WERI-Rb-1 (cell line): ENCODE measurements at regions not wholly inside any gene's neighbourhood (a gene's known extent, or its start where the extent isn't known, plus 50 kb on each side); places are given as distances from the start of the nearest gene placed in this dataset.
A peak's percentile ranks its signal among the peaks of the same experiment; 100 is the strongest.

ENCODE experiments used
- DNase-seq: peaks from one replicate; pipeline ENCODE4 v3.0.0-alpha.2; 2020
- H3K27ac ChIP-seq: fragments of 250-450 bp; sonication (Bioruptor Pico); 2 replicates; pipeline ENCODE4 v1.5.1; 2020; ENCODE audit warnings: mild to moderate bottlenecking, moderate library complexity
- H3K27me3 ChIP-seq: fragments of 250-450 bp; sonication (Bioruptor Pico); 2 replicates; pipeline ENCODE4 v1.5.1; 2021; ENCODE audit warnings: mild to moderate bottlenecking, low read depth, moderate library complexity; ENCODE audit not compliant: insufficient read depth, severe bottlenecking
- H3K36me3 ChIP-seq: fragments of 250-450 bp; sonication (Bioruptor Pico); 2 replicates; pipeline ENCODE4 v1.5.1; 2020; ENCODE audit warnings: mild to moderate bottlenecking, moderate library complexity
- H3K4me3 ChIP-seq: 2 replicates; pipeline ENCODE4 v1.5.1; 2011; ENCODE audit warnings: low read depth, mild to moderate bottlenecking, control low read depth, low read length
- H3K9me3 ChIP-seq: fragments of 250-450 bp; sonication (Bioruptor Pico); 2 replicates; pipeline ENCODE4 v1.5.1; 2021; ENCODE audit warnings: mild to moderate bottlenecking, moderate library complexity; ENCODE audit not compliant: severe bottlenecking
- CTCF ChIP-seq: IDR thresholded peaks from 2 replicates; pipeline ENCODE4 v1.5.1; 2011; ENCODE audit warnings: low read depth, mild to moderate bottlenecking, control low read depth, inconsistent platforms, low read length

GRCh38 chr14:82359201-82359600, 825.5 kb upstream of the SEL1L start:
- no peak for DNase-seq
- no peak overlapping the region for H3K4me3 ChIP-seq
- H3K36me3 ChIP-seq: no peaks in the 10 kb centered on the region
- H3K27ac ChIP-seq: no peak overlapping the region
- no peak for TF ChIP-seq CTCF
- no peaks in the 10 kb centered on the region for H3K27me3 ChIP-seq
- no peaks in the 10 kb centered on the region for H3K9me3 ChIP-seq

GRCh38 chr14:82362452-82362851, 828.8 kb upstream of the SEL1L start:
- Histone ChIP-seq H3K27ac (no peak overlapping the region), H3K27me3 (no peaks in the 10 kb centered on the region), H3K9me3 (no peaks in the 10 kb centered on the region), H3K4me3 (no peak overlapping the region), H3K36me3 (no peaks in the 10 kb centered on the region)
- DNase-seq: no peak
- no peak for TF ChIP-seq CTCF

GRCh38 chr14:82365471-82365870, 831.8 kb upstream of the SEL1L start:
- no peak for DNase-seq
- Histone ChIP-seq H3K36me3 (no peaks in the 10 kb centered on the region), H3K4me3 (no peak overlapping the region), H3K9me3 (no peaks in the 10 kb centered on the region), H3K27ac (no peak overlapping the region), H3K27me3 (no peaks in the 10 kb centered on the region)
- TF ChIP-seq CTCF: no peak

- Histone ChIP-seq H3K27me3 (no peaks in the 10 kb centered on the region), H3K9me3 (no peaks in the 10 kb centered on the region)
- peak; percentile 48; the same call in 1 of the 2 replicates for TF ChIP-seq CTCF
These were observed 833.1 kb upstream of the SEL1L start for GRCh38 chr14:82366803-82367202.

GRCh38 chr14:82379291-82379690, 845.6 kb upstream of the SEL1L start:
- Histone ChIP-seq H3K27ac (no peak overlapping the region), H3K27me3 (no peaks in the 10 kb centered on the region), H3K4me3 (no peak overlapping the region), H3K36me3 (no peaks in the 10 kb centered on the region), H3K9me3 (no peaks in the 10 kb centered on the region)
- DNase-seq: no peak
- no peak for TF ChIP-seq CTCF

More at GRCh38 chr14:82366803-82367202, 833.1 kb upstream of the SEL1L start:
- Histone ChIP-seq H3K36me3 (no peaks in the 10 kb centered on the region), H3K4me3 (no peak overlapping the region), H3K27ac (no peak overlapping the region)
- no peak for DNase-seq

- Histone ChIP-seq H3K36me3 (no peaks in the 10 kb centered on the region), H3K4me3 (no peak overlapping the region), H3K27me3 (no peaks in the 10 kb centered on the region), H3K9me3 (no peaks in the 10 kb centered on the region), H3K27ac (no peak overlapping the region)
- no peak for DNase-seq
- TF ChIP-seq CTCF: no peak
These were observed 851.4 kb upstream of the SEL1L start for GRCh38 chr14:82385048-82385447.
